A673 (cell line): ENCODE measurements at regions not wholly inside any gene's neighbourhood (a gene's known extent, or its start where the extent isn't known, plus 50 kb on each side); places are given as distances from the start of the nearest gene placed in this dataset.

Experiments used
- BruUV-seq: library from RNA; stranded (reverse); fragments of 400-500 nt; replicated peaks from 2 replicates; lab custom pipeline; 2021; lab: Mats Ljungman, UMichigan
- CTCF ChIA-PET: fragments of 300-600 bp; sonication (Branson Sonifier 250); formaldehyde crosslinking; loops from one replicate; lab custom pipeline; 2022; ENCODE audit warnings: antibody characterized with exemption; lab: Charles Lee
- POLR2A ChIA-PET: fragments of 300-600 bp; sonication (Branson Sonifier 250); formaldehyde crosslinking; loops from one replicate; lab custom pipeline; 2022; ENCODE audit warnings: antibody characterized with exemption; ENCODE audit not compliant: low non-redundant PET; lab: Charles Lee
- DNase-seq: peaks from one replicate; pipeline ENCODE4 v3.0.0-alpha.2; 2015; ENCODE audit warnings: low spot score
- H3K27ac ChIP-seq: fragments of 200-600 bp; sonication (generic); 2 replicates; pipeline ENCODE4 v1.5.1; 2016; ENCODE audit warnings: mixed run types, low read depth, mild to moderate bottlenecking, mixed read lengths, antibody characterized with exemption, low read length; ENCODE audit not compliant: poor library complexity, severe bottlenecking
- H3K27me3 ChIP-seq: fragments of 200-600 bp; sonication (generic); replicated peaks from 2 replicates; pipeline ENCODE4 v1.6.1; 2017; ENCODE audit warnings: mixed run types, low read depth, mild to moderate bottlenecking, mixed read lengths, antibody characterized with exemption, low read length; ENCODE audit not compliant: insufficient read depth, poor library complexity
- H3K36me3 ChIP-seq: fragments of 200-600 bp; sonication (generic); 2 replicates; pipeline ENCODE4 v1.6.1; 2016; ENCODE audit warnings: mixed run types, mild to moderate bottlenecking, mixed read lengths, antibody characterized with exemption, low read length; ENCODE audit not compliant: insufficient read depth, poor library complexity, severe bottlenecking
- H3K4me1 ChIP-seq: fragments of 200-600 bp; sonication (generic); 2 replicates; pipeline ENCODE4 v1.6.1; 2017; ENCODE audit warnings: mixed run types, mild to moderate bottlenecking, mixed read lengths, antibody characterized with exemption, low read length; ENCODE audit not compliant: insufficient read depth, poor library complexity, severe bottlenecking
- H3K4me3 ChIP-seq: fragments of 200-600 bp; sonication (generic); 2 replicates; pipeline ENCODE4 v1.5.1; 2016; ENCODE audit warnings: low read depth, mixed run types, mild to moderate bottlenecking, mixed read lengths, low read length; ENCODE audit not compliant: poor library complexity, severe bottlenecking
- H3K9me3 ChIP-seq: fragments of 200-600 bp; sonication (generic); 2 replicates; pipeline ENCODE4 v1.6.1; 2016; ENCODE audit warnings: mixed run types, low read depth, mild to moderate bottlenecking, mixed read lengths, antibody characterized with exemption, low read length; ENCODE audit not compliant: poor library complexity, severe bottlenecking
- CTCF ChIP-seq: fragments of 300-800, 200-600 bp; sonication (generic); conservative IDR thresholded peaks from 2 replicates; pipeline ENCODE4 v1.5.1; 2017; ENCODE audit warnings: low read depth, mild to moderate bottlenecking, antibody characterized with exemption, low read length, moderate library complexity, mixed read lengths
- EZH2 ChIP-seq: fragments of 200-600 bp; sonication (generic); IDR thresholded peaks from 2 replicates; pipeline ENCODE4 v1.6.1; 2017; ENCODE audit warnings: borderline replicate concordance, low read depth, mild to moderate bottlenecking, mixed read lengths, antibody characterized with exemption, low read length; ENCODE audit not compliant: poor library complexity, severe bottlenecking
- intact Hi-C: fragments of 100-400 bp; cut with micrococcal nuclease; formaldehyde crosslinking; loops from one replicate; pipeline ENCODE4 v1.10.0; 2022; ENCODE audit not compliant: unreplicated experiment

- H3K27ac ChIP-seq: no peak overlapping the region
- H3K4me1 ChIP-seq: no peaks in the 10 kb centered on the region
- H3K4me3 ChIP-seq: no peak overlapping the region
- CTCF ChIA-PET: no interaction called here
- H3K36me3 ChIP-seq: no peaks in the 10 kb centered on the region
- H3K9me3 ChIP-seq: no peaks in the 10 kb centered on the region
- POLR2A ChIA-PET: no interaction called here
- no peak for DNase-seq
- TF ChIP-seq EZH2 (no peak), CTCF (no peak)
- BruUV-seq: no TSS peak
- H3K27me3 ChIP-seq: no peaks in the 10 kb centered on the region
- intact Hi-C loops: no loop called here
Observed at GRCh38 chr10:44581996-44582395, 197.1 kb upstream of the CXCL12 start.

GRCh38 chr10:44587488-44588318, 202.8 kb upstream of the CXCL12 start:
- no TSS peak for BruUV-seq
- H3K4me3 ChIP-seq: no peak overlapping the region
- H3K27ac ChIP-seq: no peak overlapping the region
- ChIA-PET CTCF (no interaction called here), POLR2A (no interaction called here)
- no peaks in the 10 kb centered on the region for H3K27me3 ChIP-seq
- no peak for TF ChIP-seq CTCF
- no peak for TF ChIP-seq EZH2
- no peaks in the 10 kb centered on the region for H3K36me3 ChIP-seq
- H3K4me1 ChIP-seq: no peaks in the 10 kb centered on the region
- intact Hi-C loops: no loop called here
- DNase-seq: no peak
- no peaks in the 10 kb centered on the region for H3K9me3 ChIP-seq

- no peaks in the 10 kb centered on the region for H3K4me1 ChIP-seq
- intact Hi-C loops: no loop called here
- no peak for TF ChIP-seq EZH2
- TF ChIP-seq CTCF: no peak
- no peak overlapping the region for H3K27ac ChIP-seq
- ChIA-PET CTCF (no interaction called here), POLR2A (no interaction called here)
- no peaks in the 10 kb centered on the region for H3K27me3 ChIP-seq
- H3K36me3 ChIP-seq: no peaks in the 10 kb centered on the region
- no peaks in the 10 kb centered on the region for H3K9me3 ChIP-seq
- DNase-seq: no peak
- no TSS peak for BruUV-seq
- H3K4me3 ChIP-seq: no peak overlapping the region
Observed at GRCh38 chr10:44589181-44589943, 204.5 kb upstream of the CXCL12 start.
